NCI-H526 (cell line): ENCODE measurements at regions not wholly inside any gene's neighbourhood (a gene's known extent, or its start where the extent isn't known, plus 50 kb on each side); places are given as distances from the start of the nearest gene placed in this dataset.

Experiments used
- DNase-seq, 2 experiments: peaks; one replicate each; lab custom pipeline; 2025; lab: John Stamatoyannopoulos, UW

DNA sequence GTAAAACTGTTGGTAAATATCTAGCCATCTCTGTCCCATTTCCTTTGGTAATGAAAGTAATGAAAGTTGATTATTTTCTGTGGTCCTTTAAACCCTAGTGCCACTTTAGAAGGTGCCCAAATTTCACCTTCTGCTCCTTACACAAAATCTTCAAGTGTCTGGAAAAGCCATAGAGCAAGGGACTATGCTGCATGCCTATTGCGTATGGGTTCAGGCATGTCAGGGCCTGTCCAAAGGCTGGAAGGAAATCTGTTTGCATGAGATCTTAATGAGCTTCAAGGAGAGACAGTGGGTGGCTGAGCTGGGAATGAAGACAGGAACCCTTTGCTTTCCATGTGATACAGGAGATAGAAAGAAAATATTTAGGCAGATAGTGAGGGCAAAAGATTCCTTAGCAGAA is 66.6 kb upstream of the CCN6 start:
- peak in 1 of 2 experiments; percentile 29 for DNase-seq

GRCh38 chr6:111988926-111989325 is 65.0 kb upstream of the CCN6 start:
- DNase-seq = no peak

- DNase-seq = no peak
Measured at GRCh38 chr6:111989743-111990142, 64.2 kb upstream of the CCN6 start.

DNA sequence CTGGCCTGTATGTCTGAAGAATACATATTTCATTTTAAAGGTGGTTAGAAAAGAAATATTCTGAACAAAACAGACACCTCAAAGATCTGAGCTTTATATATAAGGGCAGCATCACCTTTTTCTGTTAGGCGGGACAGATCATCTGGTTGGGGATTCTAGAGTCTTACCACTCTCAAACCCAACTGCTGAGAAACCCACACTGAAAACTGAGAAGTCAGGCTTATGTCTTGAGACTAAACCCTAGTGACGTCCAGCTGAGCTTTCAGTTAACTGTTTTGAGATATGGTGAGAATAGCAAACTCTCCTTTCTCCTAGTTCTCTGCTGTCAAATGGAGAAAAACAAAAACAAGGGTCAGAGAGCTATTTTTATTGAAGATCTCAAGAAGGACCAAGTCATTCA is 63.7 kb upstream of the CCN6 start:
- no peak for DNase-seq

DNA sequence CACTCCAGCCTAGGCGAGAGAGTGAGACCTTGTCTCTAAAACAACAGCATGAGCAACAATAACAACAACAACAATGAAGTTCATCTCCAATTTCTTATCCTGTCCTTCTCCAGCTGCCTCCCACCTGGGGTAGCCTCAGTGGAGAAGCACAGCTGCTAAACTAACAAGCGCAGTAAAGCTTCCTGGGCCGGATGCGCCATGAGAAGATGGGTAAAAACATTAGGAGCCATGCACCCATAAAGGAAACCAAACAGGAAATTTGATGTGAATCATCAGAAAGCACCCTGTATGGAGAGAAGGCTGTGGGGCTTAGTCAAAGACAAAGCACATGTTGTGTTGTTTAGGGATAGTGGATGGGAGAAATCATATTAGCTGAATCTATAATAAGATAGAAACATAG is 61.1 kb upstream of the CCN6 start:
- no peak for DNase-seq

DNA sequence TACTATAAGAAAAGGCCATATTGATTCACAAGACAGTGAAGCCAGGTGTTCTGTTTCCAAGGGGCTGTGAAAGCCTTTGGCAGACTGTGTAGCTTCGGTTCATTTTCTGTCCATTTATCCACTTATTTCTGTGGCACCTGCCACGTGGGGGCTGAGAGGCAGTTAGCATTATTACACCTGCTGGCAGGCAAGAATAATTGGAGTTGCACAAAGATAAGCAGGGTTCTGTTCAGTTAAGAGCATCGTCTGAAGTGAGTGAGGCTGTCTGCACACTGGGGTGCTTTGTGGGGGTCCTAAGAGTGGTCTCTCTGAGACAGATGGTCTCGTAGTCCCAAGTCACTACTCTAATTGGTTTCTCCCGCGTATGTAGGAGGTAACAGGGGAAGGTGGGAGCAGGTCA is 60.6 kb upstream of the CCN6 start:
- DNase-seq = no peak

DNA sequence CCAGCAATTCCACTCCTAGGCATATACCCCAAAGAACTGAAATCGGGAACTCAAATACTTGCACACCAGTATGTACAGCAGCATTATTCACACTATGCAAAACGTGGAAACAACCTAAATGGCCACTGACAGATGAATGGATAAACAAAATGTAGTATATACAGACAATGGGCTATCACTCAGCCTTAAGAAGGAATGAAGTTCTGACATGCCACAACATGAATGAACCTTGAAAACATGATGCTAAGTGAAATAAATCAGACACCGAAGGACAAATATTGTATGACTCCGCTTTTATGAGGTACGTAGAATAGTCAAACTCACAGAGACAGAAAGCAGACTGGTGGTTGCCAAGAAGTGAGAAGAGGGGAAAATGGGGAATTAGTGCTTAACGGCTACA is 59.1 kb upstream of the CCN6 start:
- peak in 1 of 2 experiments; percentile 49 for DNase-seq

GRCh38 chr6:111995404-111995803 is 58.5 kb upstream of the CCN6 start:
- DNase-seq = no peak

- DNase-seq = peak in 1 of 2 experiments; percentile 4
Measured at GRCh38 chr6:111996144-111996865, 57.6 kb upstream of the CCN6 start.

DNA sequence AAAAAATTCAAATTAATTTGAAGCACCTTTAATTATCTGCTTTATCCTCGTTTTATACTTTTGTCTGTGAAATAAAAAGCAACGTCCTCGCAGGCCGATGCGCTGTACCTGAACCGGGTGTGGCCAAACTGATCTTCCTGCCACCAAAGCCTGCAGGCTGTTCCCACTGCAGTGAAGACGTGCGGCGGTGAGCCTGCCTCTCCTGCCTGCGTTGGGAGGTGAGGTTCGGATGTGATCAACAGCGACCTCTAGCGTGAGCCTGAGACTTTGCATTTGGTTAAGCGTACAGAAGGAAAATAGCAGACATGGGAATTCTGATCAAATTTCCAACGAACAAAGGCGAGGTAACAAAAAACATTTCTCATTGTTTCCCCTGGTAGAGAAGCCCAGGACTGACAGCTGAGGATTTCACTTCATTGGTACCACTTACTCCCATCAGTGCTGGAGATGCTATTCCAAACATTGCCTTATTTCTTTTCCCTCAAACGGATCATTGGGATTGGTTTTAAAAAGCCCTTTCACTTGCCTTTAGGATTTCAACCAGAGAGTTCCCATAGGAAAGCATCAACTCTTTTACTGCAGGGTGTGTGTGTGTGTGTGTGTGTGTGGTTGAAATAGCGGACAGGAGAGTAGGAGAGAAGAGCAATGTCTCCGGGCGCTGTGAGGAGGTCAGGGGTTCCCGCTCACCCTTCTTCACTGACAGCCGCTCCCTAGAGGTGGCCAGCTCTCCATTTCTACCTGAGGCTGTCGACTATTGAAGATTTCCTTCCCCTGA is 56.6 kb upstream of the CCN6 start:
- DNase-seq = peak; percentile 60 to 90

DNA sequence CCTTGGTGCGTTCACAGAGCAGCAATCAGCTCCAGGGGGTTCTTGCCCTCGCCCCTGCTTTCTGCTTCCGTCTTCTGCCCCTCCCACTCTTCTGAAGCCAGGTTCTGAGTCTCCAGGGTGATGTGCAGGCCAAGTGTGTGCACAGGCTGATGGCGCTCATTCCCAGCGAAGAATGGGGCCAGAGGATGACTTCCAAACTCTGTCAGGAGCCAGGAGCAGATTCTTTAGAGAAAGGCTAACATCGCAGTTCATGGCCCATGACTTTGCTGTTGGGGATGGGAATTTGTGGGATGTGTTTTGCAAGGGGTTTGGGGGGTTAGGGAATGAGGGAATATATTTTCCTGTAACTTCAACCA is 56.1 kb upstream of the CCN6 start:
- no peak for DNase-seq

- DNase-seq = no peak
Measured at GRCh38 chr6:112002307-112002706, 51.6 kb upstream of the CCN6 start.
